ENCODE measurements at regions not wholly inside any gene's neighbourhood (a gene's known extent, or its start where the extent isn't known, plus 50 kb on each side); places are given as distances from the start of the nearest gene placed in this dataset.

GRCh38 chr6:90720404-90720803 lies 133.5 kb upstream of the MAP3K7 start:
- DNase-seq, result no peak
- H3K4me3 ChIP-seq (ENCODE audit: insufficient read depth, low read depth, low read length), result no peak overlapping the region
- H3K36me3 ChIP-seq (replicated peaks; ENCODE audit: control insufficient read depth, insufficient read depth, low read length), result no peaks in the 10 kb centered on the region
- H3K27me3 ChIP-seq (ENCODE audit: control insufficient read depth, insufficient read depth, low read length), result no peaks in the 10 kb centered on the region

GRCh38 chr6:90719321-90720195 lies 132.7 kb upstream of the MAP3K7 start:
- Histone ChIP-seq H3K36me3 (replicated peaks; ENCODE audit: control insufficient read depth, insufficient read depth, low read length) (no peaks in the 10 kb centered on the region), H3K27me3 (ENCODE audit: control insufficient read depth, insufficient read depth, low read length) (no peaks in the 10 kb centered on the region), H3K4me3 (ENCODE audit: insufficient read depth, low read depth, low read length) (no peak overlapping the region)
- no peak for DNase-seq

GRCh38 chr6:90716376-90716775 lies 129.5 kb upstream of the MAP3K7 start:
- Histone ChIP-seq H3K4me3 (ENCODE audit: insufficient read depth, low read depth, low read length) (no peak overlapping the region), H3K36me3 (replicated peaks; ENCODE audit: control insufficient read depth, insufficient read depth, low read length) (no peaks in the 10 kb centered on the region), H3K27me3 (ENCODE audit: control insufficient read depth, insufficient read depth, low read length) (no peaks in the 10 kb centered on the region)

GRCh38 chr6:90715093-90715655 lies 128.3 kb upstream of the MAP3K7 start:
- DNase-seq, result no peak
- no peaks in the 10 kb centered on the region for H3K36me3 ChIP-seq (replicated peaks; ENCODE audit: control insufficient read depth, insufficient read depth, low read length)
- H3K27me3 ChIP-seq (ENCODE audit: control insufficient read depth, insufficient read depth, low read length), result no peaks in the 10 kb centered on the region
- no peak overlapping the region for H3K4me3 ChIP-seq (ENCODE audit: insufficient read depth, low read depth, low read length)

More at GRCh38 chr6:90716376-90716775, 129.5 kb upstream of the MAP3K7 start:
- DNase-seq, result no peak

- H3K4me3 ChIP-seq (ENCODE audit: insufficient read depth, low read depth, low read length), result no peak overlapping the region
- no peak for DNase-seq
- H3K27me3 ChIP-seq (ENCODE audit: control insufficient read depth, insufficient read depth, low read length), result no peaks in the 10 kb centered on the region
- no peaks in the 10 kb centered on the region for H3K36me3 ChIP-seq (replicated peaks; ENCODE audit: control insufficient read depth, insufficient read depth, low read length)
These were observed 127.4 kb upstream of the MAP3K7 start for GRCh38 chr6:90714319-90714718.

GRCh38 chr6:90712114-90712513 lies 125.2 kb upstream of the MAP3K7 start:
- no peak for DNase-seq
- no peaks in the 10 kb centered on the region for H3K27me3 ChIP-seq (ENCODE audit: control insufficient read depth, insufficient read depth, low read length)
- H3K4me3 ChIP-seq (ENCODE audit: insufficient read depth, low read depth, low read length), result no peak overlapping the region
- no peaks in the 10 kb centered on the region for H3K36me3 ChIP-seq (replicated peaks; ENCODE audit: control insufficient read depth, insufficient read depth, low read length)

- Histone ChIP-seq H3K4me3 (ENCODE audit: insufficient read depth, low read depth, low read length) (no peak overlapping the region), H3K36me3 (replicated peaks; ENCODE audit: control insufficient read depth, insufficient read depth, low read length) (no peaks in the 10 kb centered on the region), H3K27me3 (ENCODE audit: control insufficient read depth, insufficient read depth, low read length) (no peaks in the 10 kb centered on the region)
- no peak for DNase-seq
These were observed 122.6 kb upstream of the MAP3K7 start for GRCh38 chr6:90709431-90709996.

- no peak for DNase-seq
- Histone ChIP-seq H3K36me3 (replicated peaks; ENCODE audit: control insufficient read depth, insufficient read depth, low read length) (no peaks in the 10 kb centered on the region), H3K27me3 (ENCODE audit: control insufficient read depth, insufficient read depth, low read length) (no peaks in the 10 kb centered on the region), H3K4me3 (ENCODE audit: insufficient read depth, low read depth, low read length) (no peak overlapping the region)
These were observed 121.4 kb upstream of the MAP3K7 start for GRCh38 chr6:90708206-90708737.

- Histone ChIP-seq H3K27me3 (ENCODE audit: control insufficient read depth, insufficient read depth, low read length) (no peaks in the 10 kb centered on the region), H3K36me3 (replicated peaks; ENCODE audit: control insufficient read depth, insufficient read depth, low read length) (no peaks in the 10 kb centered on the region), H3K4me3 (ENCODE audit: insufficient read depth, low read depth, low read length) (no peak overlapping the region)
- DNase-seq, result no peak
These were observed 120.4 kb upstream of the MAP3K7 start for GRCh38 chr6:90707246-90707645.

GRCh38 chr6:90703336-90703735 lies 116.5 kb upstream of the MAP3K7 start:
- no peaks in the 10 kb centered on the region for H3K27me3 ChIP-seq (ENCODE audit: control insufficient read depth, insufficient read depth, low read length)
- DNase-seq, result no peak

GRCh38 chr6:90701926-90702325 lies 115.1 kb upstream of the MAP3K7 start:
- Histone ChIP-seq H3K4me3 (ENCODE audit: insufficient read depth, low read depth, low read length) (no peak overlapping the region), H3K27me3 (ENCODE audit: control insufficient read depth, insufficient read depth, low read length) (no peaks in the 10 kb centered on the region), H3K36me3 (replicated peaks; ENCODE audit: control insufficient read depth, insufficient read depth, low read length) (no peaks in the 10 kb centered on the region)
- no peak for DNase-seq

More at GRCh38 chr6:90703336-90703735, 116.5 kb upstream of the MAP3K7 start:
- no peak overlapping the region for H3K4me3 ChIP-seq (ENCODE audit: insufficient read depth, low read depth, low read length)
- no peaks in the 10 kb centered on the region for H3K36me3 ChIP-seq (replicated peaks; ENCODE audit: control insufficient read depth, insufficient read depth, low read length)

GRCh38 chr6:90701146-90701781 lies 114.4 kb upstream of the MAP3K7 start:
- DNase-seq, result peak; percentile 3
- Histone ChIP-seq H3K36me3 (replicated peaks; ENCODE audit: control insufficient read depth, insufficient read depth, low read length) (no peaks in the 10 kb centered on the region), H3K27me3 (ENCODE audit: control insufficient read depth, insufficient read depth, low read length) (no peaks in the 10 kb centered on the region), H3K4me3 (ENCODE audit: insufficient read depth, low read depth, low read length) (no peak overlapping the region)

GRCh38 chr6:90695316-90695715 lies 108.4 kb upstream of the MAP3K7 start:
- Histone ChIP-seq H3K27me3 (ENCODE audit: control insufficient read depth, insufficient read depth, low read length) (no peaks in the 10 kb centered on the region), H3K36me3 (replicated peaks; ENCODE audit: control insufficient read depth, insufficient read depth, low read length) (no peaks in the 10 kb centered on the region), H3K4me3 (ENCODE audit: insufficient read depth, low read depth, low read length) (no peak overlapping the region)
- no peak for DNase-seq

- no peak overlapping the region for H3K4me3 ChIP-seq (ENCODE audit: insufficient read depth, low read depth, low read length)
- H3K36me3 ChIP-seq (replicated peaks; ENCODE audit: control insufficient read depth, insufficient read depth, low read length), result no peaks in the 10 kb centered on the region
- DNase-seq, result no peak
- no peaks in the 10 kb centered on the region for H3K27me3 ChIP-seq (ENCODE audit: control insufficient read depth, insufficient read depth, low read length)
These were observed 107.9 kb upstream of the MAP3K7 start for GRCh38 chr6:90694802-90695201.
